ENCODE measurements at regions not wholly inside any gene's neighbourhood (a gene's known extent, or its start where the extent isn't known, plus 50 kb on each side); places are given as distances from the start of the nearest gene placed in this dataset.
"Not testable (repeated sequence)": the region's sequence is repeated elsewhere in the genome, so short reads cannot be mapped to it uniquely, and the experiment has no call there.

- DNase-seq (ENCODE audit: low read depth) = no peak
- no peak overlapping the region for H3K4me3 ChIP-seq (ENCODE audit: low read length)
- no peak for TF ChIP-seq CTCF (conservative IDR thresholded peaks at IDR 0.05; ENCODE audit: low read length)
Observed at GRCh38 chr12:125540580-125541204, 475.5 kb downstream of the AACS start.

- TF ChIP-seq CTCF (conservative IDR thresholded peaks at IDR 0.05; ENCODE audit: low read length) = no peak
- no peak overlapping the region for H3K4me3 ChIP-seq (ENCODE audit: low read length)
- no peak for DNase-seq (ENCODE audit: low read depth)
Observed at GRCh38 chr12:125544960-125545359, 479.7 kb downstream of the AACS start.

DNA sequence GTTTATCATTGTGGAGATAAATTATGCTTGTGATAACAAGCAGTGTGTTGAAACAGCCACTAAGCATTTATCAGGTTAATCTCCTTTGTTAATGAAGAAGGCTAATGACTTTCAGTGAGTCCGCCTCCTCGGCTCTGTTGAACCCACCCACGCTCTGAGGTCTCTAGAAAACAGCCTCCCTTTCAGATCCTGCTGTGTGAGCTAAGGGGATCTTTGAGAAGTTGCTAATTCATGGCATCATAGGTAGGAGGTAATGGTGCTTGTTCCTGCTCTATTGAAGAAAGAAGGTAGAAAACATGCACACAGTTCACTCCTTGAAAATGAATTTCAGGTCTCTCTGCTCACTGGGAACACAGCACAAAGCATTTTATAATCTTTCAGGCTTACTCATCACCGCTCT is 483.9 kb downstream of the AACS start:
- no peak for TF ChIP-seq CTCF (conservative IDR thresholded peaks at IDR 0.05; ENCODE audit: low read length)
- DNase-seq (ENCODE audit: low read depth) = no peak
- H3K4me3 ChIP-seq (ENCODE audit: low read length) = no peak overlapping the region

GRCh38 chr12:125549836-125550235 is 484.6 kb downstream of the AACS start:
- no peak for DNase-seq (ENCODE audit: low read depth)
- no peak overlapping the region for H3K4me3 ChIP-seq (ENCODE audit: low read length)
- TF ChIP-seq CTCF (conservative IDR thresholded peaks at IDR 0.05; ENCODE audit: low read length) = 0 out of 2 replicates have a peak, but pooled peaks have one; percentile 16

- no peak for DNase-seq (ENCODE audit: low read depth)
- no peak overlapping the region for H3K4me3 ChIP-seq (ENCODE audit: low read length)
- no peak for TF ChIP-seq CTCF (conservative IDR thresholded peaks at IDR 0.05; ENCODE audit: low read length)
Observed at GRCh38 chr12:125552295-125552694, 487.1 kb downstream of the AACS start.

- DNase-seq (ENCODE audit: low read depth); H3K4me3 ChIP-seq (ENCODE audit: low read length): not testable (repeated sequence)
Observed at GRCh38 chr12:125561008-125561407, 495.8 kb downstream of the AACS start.

- no peak for TF ChIP-seq CTCF (conservative IDR thresholded peaks at IDR 0.05; ENCODE audit: low read length)
- no peak for DNase-seq (ENCODE audit: low read depth)
- no peak overlapping the region for H3K4me3 ChIP-seq (ENCODE audit: low read length)
Observed at GRCh38 chr12:125564753-125565152, 499.5 kb downstream of the AACS start.

- DNase-seq (ENCODE audit: low read depth) = no peak
- no peak overlapping the region for H3K4me3 ChIP-seq (ENCODE audit: low read length)
- TF ChIP-seq CTCF (conservative IDR thresholded peaks at IDR 0.05; ENCODE audit: low read length) = no peak
Observed at GRCh38 chr12:125567581-125567980, 502.3 kb downstream of the AACS start.

All from AG10803 (cell line).